ENCODE measurements at regions not wholly inside any gene's neighbourhood (a gene's known extent, or its start where the extent isn't known, plus 50 kb on each side); places are given as distances from the start of the nearest gene placed in this dataset.

DNA sequence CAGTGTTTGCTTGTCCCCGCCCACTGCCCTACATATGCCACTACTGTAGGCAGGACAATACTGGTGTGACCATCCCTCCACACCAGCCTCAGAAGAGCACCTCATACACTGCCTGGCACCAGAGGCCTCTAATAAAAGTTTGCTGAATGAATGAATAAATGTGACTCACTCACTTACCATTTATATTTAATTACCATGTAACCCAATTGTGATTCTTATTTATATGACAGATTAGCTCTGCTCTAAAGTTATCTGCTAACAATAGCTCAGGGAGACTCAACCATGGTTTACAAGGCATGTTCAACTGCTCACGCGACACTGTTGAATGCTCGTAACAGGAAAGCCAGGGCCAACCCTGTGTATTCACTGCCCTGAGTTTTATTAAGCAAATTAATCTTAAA is 66.0 kb upstream of the DOCK9 start:
- Histone ChIP-seq H3K9me3 (ENCODE audit: insufficient read depth, low read length) (no peaks in the 10 kb centered on the region), H3K4me3 (ENCODE audit: insufficient read length, low read depth) (no peak overlapping the region), H3K27me3 (ENCODE audit: insufficient read depth, insufficient read length) (no peaks in the 10 kb centered on the region), H3K9ac (ENCODE audit: insufficient read length, low read depth) (no peak overlapping the region), H3K36me3 (ENCODE audit: insufficient read depth, insufficient read length, low read length) (no peaks in the 10 kb centered on the region), H3K4me1 (ENCODE audit: insufficient read depth, insufficient read length) (no peaks in the 10 kb centered on the region)
- no peak for DNase-seq (ENCODE audit: low read depth, low spot score)
- TF ChIP-seq SUZ12 (IDR thresholded peaks at IDR 0.05; ENCODE audit: extremely low read depth, insufficient read depth, insufficient read length) (no peak), ZNF274 (IDR thresholded peaks at IDR 0.05; ENCODE audit: low read depth, low read length) (no peak), YY1 (IDR thresholded peaks at IDR 0.05; ENCODE audit: insufficient read depth, insufficient read length) (no peak)

DNA sequence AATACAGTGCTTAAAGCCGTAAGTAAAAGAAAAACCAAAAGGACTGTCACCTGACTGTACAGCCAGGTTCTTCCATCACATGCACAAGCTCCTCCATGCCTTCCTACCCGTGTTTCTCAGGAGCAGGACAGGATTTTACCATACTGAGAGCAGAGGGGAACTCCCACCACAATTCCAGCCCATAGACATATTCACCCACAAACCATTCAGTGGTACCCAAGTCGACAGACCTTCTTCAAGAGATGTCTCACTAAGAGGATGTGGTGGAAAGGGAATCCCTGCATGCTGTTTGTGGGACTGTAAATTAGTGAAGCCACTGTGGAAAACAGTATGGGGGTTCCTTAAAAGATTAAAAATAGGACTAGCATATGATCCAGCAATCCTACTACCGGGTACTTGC is 66.9 kb upstream of the DOCK9 start:
- no peak overlapping the region for H3K4me3 ChIP-seq (ENCODE audit: insufficient read length, low read depth)
- DNase-seq (ENCODE audit: low read depth, low spot score): no peak
- H3K4me1 ChIP-seq (ENCODE audit: insufficient read depth, insufficient read length): no peaks in the 10 kb centered on the region
- TF ChIP-seq ZNF274 (IDR thresholded peaks at IDR 0.05; ENCODE audit: low read depth, low read length) (no peak), SUZ12 (IDR thresholded peaks at IDR 0.05; ENCODE audit: extremely low read depth, insufficient read depth, insufficient read length) (no peak), YY1 (IDR thresholded peaks at IDR 0.05; ENCODE audit: insufficient read depth, insufficient read length) (no peak)
- H3K9me3 ChIP-seq (ENCODE audit: insufficient read depth, low read length): no peaks in the 10 kb centered on the region
- no peaks in the 10 kb centered on the region for H3K27me3 ChIP-seq (ENCODE audit: insufficient read depth, insufficient read length)
- H3K9ac ChIP-seq (ENCODE audit: insufficient read length, low read depth): no peak overlapping the region
- H3K36me3 ChIP-seq (ENCODE audit: insufficient read depth, insufficient read length, low read length): no peaks in the 10 kb centered on the region

DNA sequence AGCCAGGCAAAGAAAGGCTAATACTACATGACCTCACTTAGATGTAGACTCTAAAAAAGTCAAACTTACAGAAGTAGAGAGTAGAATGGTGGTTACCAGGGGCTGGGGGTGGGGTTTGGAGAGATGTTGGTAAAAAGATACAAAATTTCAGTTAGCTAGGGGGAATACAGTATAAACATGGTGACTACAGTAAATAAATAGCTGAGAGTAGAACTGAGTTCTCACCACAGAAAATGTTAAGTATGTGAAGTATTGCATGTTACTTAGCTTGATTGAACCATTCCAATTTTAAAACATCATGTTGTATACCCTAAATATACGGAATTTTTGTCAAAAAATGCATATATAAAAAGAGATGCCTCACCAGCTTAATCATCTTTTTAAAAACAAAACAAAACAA is 67.5 kb upstream of the DOCK9 start:
- Histone ChIP-seq H3K27me3 (ENCODE audit: insufficient read depth, insufficient read length) (no peaks in the 10 kb centered on the region), H3K4me1 (ENCODE audit: insufficient read depth, insufficient read length) (no peaks in the 10 kb centered on the region), H3K4me3 (ENCODE audit: insufficient read length, low read depth) (no peak overlapping the region), H3K36me3 (ENCODE audit: insufficient read depth, insufficient read length, low read length) (no peaks in the 10 kb centered on the region), H3K9ac (ENCODE audit: insufficient read length, low read depth) (no peak overlapping the region), H3K9me3 (ENCODE audit: insufficient read depth, low read length) (no peaks in the 10 kb centered on the region)
- no peak for DNase-seq (ENCODE audit: low read depth, low spot score)
- TF ChIP-seq YY1 (IDR thresholded peaks at IDR 0.05; ENCODE audit: insufficient read depth, insufficient read length): no peak
- no peak for TF ChIP-seq SUZ12 (IDR thresholded peaks at IDR 0.05; ENCODE audit: extremely low read depth, insufficient read depth, insufficient read length)
- no peak for TF ChIP-seq ZNF274 (IDR thresholded peaks at IDR 0.05; ENCODE audit: low read depth, low read length)

GRCh38 chr13:99046851-99047250 is 69.0 kb upstream of the DOCK9 start:
- Histone ChIP-seq H3K36me3 (ENCODE audit: insufficient read depth, insufficient read length, low read length) (no peaks in the 10 kb centered on the region), H3K9ac (ENCODE audit: insufficient read length, low read depth) (no peak overlapping the region), H3K4me3 (ENCODE audit: insufficient read length, low read depth) (no peak overlapping the region), H3K4me1 (ENCODE audit: insufficient read depth, insufficient read length) (no peaks in the 10 kb centered on the region), H3K9me3 (ENCODE audit: insufficient read depth, low read length) (no peaks in the 10 kb centered on the region), H3K27me3 (ENCODE audit: insufficient read depth, insufficient read length) (no peaks in the 10 kb centered on the region)
- TF ChIP-seq ZNF274 (IDR thresholded peaks at IDR 0.05; ENCODE audit: low read depth, low read length) (no peak), SUZ12 (IDR thresholded peaks at IDR 0.05; ENCODE audit: extremely low read depth, insufficient read depth, insufficient read length) (no peak), YY1 (IDR thresholded peaks at IDR 0.05; ENCODE audit: insufficient read depth, insufficient read length) (no peak)
- no peak for DNase-seq (ENCODE audit: low read depth, low spot score)

GRCh38 chr13:99050983-99051488 is 73.2 kb upstream of the DOCK9 start:
- no peaks in the 10 kb centered on the region for H3K4me1 ChIP-seq (ENCODE audit: insufficient read depth, insufficient read length)
- DNase-seq (ENCODE audit: low read depth, low spot score): no peak
- H3K4me3 ChIP-seq (ENCODE audit: insufficient read length, low read depth): no peak overlapping the region
- H3K9ac ChIP-seq (ENCODE audit: insufficient read length, low read depth): no peak overlapping the region
- H3K36me3 ChIP-seq (ENCODE audit: insufficient read depth, insufficient read length, low read length): no peaks in the 10 kb centered on the region
- TF ChIP-seq SUZ12 (IDR thresholded peaks at IDR 0.05; ENCODE audit: extremely low read depth, insufficient read depth, insufficient read length) (no peak), YY1 (IDR thresholded peaks at IDR 0.05; ENCODE audit: insufficient read depth, insufficient read length) (no peak), ZNF274 (IDR thresholded peaks at IDR 0.05; ENCODE audit: low read depth, low read length) (no peak)
- H3K9me3 ChIP-seq (ENCODE audit: insufficient read depth, low read length): no peaks in the 10 kb centered on the region
- H3K27me3 ChIP-seq (ENCODE audit: insufficient read depth, insufficient read length): no peaks in the 10 kb centered on the region

DNA sequence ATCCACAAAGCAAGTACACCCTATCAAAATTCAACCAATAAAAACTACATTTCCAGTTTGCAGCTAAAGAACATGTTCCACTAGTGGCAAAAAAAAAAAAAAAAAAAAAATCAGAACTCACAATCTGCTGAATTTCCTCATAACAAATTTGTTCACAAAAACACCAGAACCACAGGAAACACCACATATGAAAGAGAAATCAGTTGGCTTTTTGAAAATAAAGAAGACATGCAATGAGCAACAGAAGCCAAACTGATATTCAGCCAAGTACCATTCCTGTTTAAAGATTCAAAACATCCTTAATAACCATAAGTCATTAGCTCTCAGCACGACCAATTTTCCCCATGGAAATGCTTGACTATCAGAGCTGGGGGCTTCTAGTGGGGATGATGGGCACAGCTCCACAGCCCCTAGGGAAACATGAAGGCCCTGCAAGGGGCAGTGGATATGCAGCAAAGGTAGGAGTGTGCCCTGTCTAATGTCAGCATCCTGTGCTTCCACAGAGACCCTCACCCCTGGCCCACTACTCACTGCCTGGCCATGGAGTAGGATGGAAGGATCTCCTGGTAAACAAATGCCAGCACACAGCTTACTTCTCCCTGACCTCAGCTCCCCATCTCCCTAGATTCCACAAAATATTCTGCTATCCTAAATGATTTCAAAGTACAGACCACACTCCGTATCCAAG is 74.0 kb upstream of the DOCK9 start:
- peaks cover 3% of the 10 kb centered on the region for H3K4me1 ChIP-seq (ENCODE audit: insufficient read depth, insufficient read length)

DNA sequence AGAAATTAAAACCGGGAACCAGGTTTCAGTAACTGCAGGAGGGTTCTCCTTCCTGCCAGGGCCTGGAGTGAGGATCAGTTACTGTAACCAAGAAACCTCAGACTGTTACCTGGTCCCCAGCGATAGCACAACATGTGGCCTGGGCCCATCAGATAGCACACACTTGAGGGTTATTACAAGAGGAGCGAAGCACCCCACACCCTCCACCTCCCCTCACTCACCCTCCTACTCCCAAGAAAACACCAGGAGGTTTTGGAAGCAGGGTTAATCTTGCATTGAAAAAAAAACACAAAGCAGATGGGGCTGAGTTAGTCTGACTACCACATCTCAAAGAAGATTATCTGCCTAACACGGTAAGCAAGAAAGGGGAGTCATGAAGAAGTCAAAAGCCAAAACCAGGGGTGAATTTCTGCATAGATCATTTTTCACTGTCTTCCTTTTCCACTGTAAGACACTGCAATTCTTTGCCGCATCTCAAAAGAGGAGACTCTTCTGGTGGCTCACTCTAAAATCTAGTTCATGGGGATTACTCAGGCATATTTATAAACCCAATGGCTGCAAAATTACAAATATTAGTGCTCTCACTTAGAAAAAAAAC is 75.9 kb upstream of the DOCK9 start:
- Histone ChIP-seq H3K27me3 (ENCODE audit: insufficient read depth, insufficient read length) (no peaks in the 10 kb centered on the region), H3K9me3 (ENCODE audit: insufficient read depth, low read length) (no peaks in the 10 kb centered on the region), H3K4me3 (ENCODE audit: insufficient read length, low read depth) (no peak overlapping the region), H3K9ac (ENCODE audit: insufficient read length, low read depth) (no peak overlapping the region), H3K4me1 (ENCODE audit: insufficient read depth, insufficient read length) (peaks cover 4% of the 10 kb centered on the region), H3K36me3 (ENCODE audit: insufficient read depth, insufficient read length, low read length) (no peaks in the 10 kb centered on the region)
- no peak for TF ChIP-seq SUZ12 (IDR thresholded peaks at IDR 0.05; ENCODE audit: extremely low read depth, insufficient read depth, insufficient read length)
- no peak for TF ChIP-seq ZNF274 (IDR thresholded peaks at IDR 0.05; ENCODE audit: low read depth, low read length)
- TF ChIP-seq YY1 (IDR thresholded peaks at IDR 0.05; ENCODE audit: insufficient read depth, insufficient read length): no peak
- DNase-seq (ENCODE audit: low read depth, low spot score): no peak

More for the DNA sequence above, 74.0 kb upstream of the DOCK9 start:
- Histone ChIP-seq H3K27me3 (ENCODE audit: insufficient read depth, insufficient read length) (no peaks in the 10 kb centered on the region), H3K4me3 (ENCODE audit: insufficient read length, low read depth) (no peak overlapping the region), H3K36me3 (ENCODE audit: insufficient read depth, insufficient read length, low read length) (no peaks in the 10 kb centered on the region), H3K9ac (ENCODE audit: insufficient read length, low read depth) (no peak overlapping the region), H3K9me3 (ENCODE audit: insufficient read depth, low read length) (no peaks in the 10 kb centered on the region)
- TF ChIP-seq ZNF274 (IDR thresholded peaks at IDR 0.05; ENCODE audit: low read depth, low read length): no peak
- TF ChIP-seq YY1 (IDR thresholded peaks at IDR 0.05; ENCODE audit: insufficient read depth, insufficient read length): no peak
- TF ChIP-seq SUZ12 (IDR thresholded peaks at IDR 0.05; ENCODE audit: extremely low read depth, insufficient read depth, insufficient read length): no peak
- no peak for DNase-seq (ENCODE audit: low read depth, low spot score)

Data from NT2/D1 (cell line).